MG63 (cell line): ENCODE measurements at regions not wholly inside any gene's neighbourhood (a gene's known extent, or its start where the extent isn't known, plus 50 kb on each side); places are given as distances from the start of the nearest gene placed in this dataset.

Experiments
- DNase-seq: peaks from one replicate; pipeline ENCODE4 v3.0.0-alpha.2; 2020
- H3K27me3 ChIP-seq: fragments of 250-450 bp; sonication (Bioruptor Pico); 2 replicates; pipeline ENCODE4 v1.5.1; 2020; ENCODE audit warnings: mild to moderate bottlenecking, moderate library complexity
- H3K36me3 ChIP-seq: fragments of 250-450 bp; sonication (Bioruptor Pico); 2 replicates; pipeline ENCODE4 v1.5.1; 2020; ENCODE audit warnings: mild to moderate bottlenecking, moderate library complexity
- H3K4me3 ChIP-seq: fragments of 250-450 bp; sonication (Bioruptor Pico); 2 replicates; pipeline ENCODE4 v1.5.1; 2020; ENCODE audit warnings: mild to moderate bottlenecking, moderate library complexity
- H3K9me3 ChIP-seq: fragments of 250-450 bp; sonication (Bioruptor Pico); 2 replicates; pipeline ENCODE4 v1.5.1; 2020; ENCODE audit warnings: mild to moderate bottlenecking, moderate library complexity

- no peaks in the 10 kb centered on the region for H3K36me3 ChIP-seq
- no peaks in the 10 kb centered on the region for H3K9me3 ChIP-seq
- H3K27me3 ChIP-seq = no peaks in the 10 kb centered on the region
- DNase-seq = no peak
- no peak overlapping the region for H3K4me3 ChIP-seq
These were observed 304.1 kb upstream of the NR5A2 start for GRCh38 chr1:199723250-199723956.

- Histone ChIP-seq H3K9me3 (no peaks in the 10 kb centered on the region), H3K27me3 (no peaks in the 10 kb centered on the region), H3K36me3 (no peaks in the 10 kb centered on the region), H3K4me3 (no peak overlapping the region)
- no peak for DNase-seq
These were observed 303.5 kb upstream of the NR5A2 start for GRCh38 chr1:199724049-199724448.

GRCh38 chr1:199725002-199725565 lies 302.4 kb upstream of the NR5A2 start:
- H3K9me3 ChIP-seq = no peaks in the 10 kb centered on the region
- H3K4me3 ChIP-seq = no peak overlapping the region
- H3K36me3 ChIP-seq = no peaks in the 10 kb centered on the region
- H3K27me3 ChIP-seq = no peaks in the 10 kb centered on the region
- no peak for DNase-seq

GRCh38 chr1:199727682-199728081 lies 299.8 kb upstream of the NR5A2 start:
- Histone ChIP-seq H3K9me3 (0 out of 2 replicates have a peak, but pooled peaks cover 2% of the 10 kb centered on the region), H3K36me3 (no peaks in the 10 kb centered on the region), H3K27me3 (no peaks in the 10 kb centered on the region), H3K4me3 (no peak overlapping the region)
- no peak for DNase-seq

- no peaks in the 10 kb centered on the region for H3K27me3 ChIP-seq
- H3K4me3 ChIP-seq = no peak overlapping the region
- H3K9me3 ChIP-seq = 0 out of 2 replicates have a peak, but pooled peaks cover 2% of the 10 kb centered on the region
- no peaks in the 10 kb centered on the region for H3K36me3 ChIP-seq
- DNase-seq = no peak
These were observed 299.2 kb upstream of the NR5A2 start for GRCh38 chr1:199728345-199728744.

GRCh38 chr1:199733125-199733524 lies 294.4 kb upstream of the NR5A2 start:
- H3K36me3 ChIP-seq = no peaks in the 10 kb centered on the region
- H3K4me3 ChIP-seq = no peak overlapping the region
- DNase-seq = no peak
- H3K9me3 ChIP-seq = 0 out of 2 replicates have a peak, but pooled peaks cover 2% of the 10 kb centered on the region
- no peaks in the 10 kb centered on the region for H3K27me3 ChIP-seq

- Histone ChIP-seq H3K36me3 (no peaks in the 10 kb centered on the region), H3K9me3 (0 out of 2 replicates have a peak, but pooled peaks cover 2% of the 10 kb centered on the region), H3K4me3 (no peak overlapping the region), H3K27me3 (no peaks in the 10 kb centered on the region)
- DNase-seq = no peak
These were observed 293.3 kb upstream of the NR5A2 start for GRCh38 chr1:199734186-199734585.

GRCh38 chr1:199735660-199736059 lies 291.9 kb upstream of the NR5A2 start:
- 0 out of 2 replicates have a peak, but pooled peaks cover 2% of the 10 kb centered on the region for H3K9me3 ChIP-seq
- no peaks in the 10 kb centered on the region for H3K27me3 ChIP-seq
- DNase-seq = no peak
- H3K36me3 ChIP-seq = no peaks in the 10 kb centered on the region
- H3K4me3 ChIP-seq = no peak overlapping the region

- Histone ChIP-seq H3K27me3 (no peaks in the 10 kb centered on the region), H3K9me3 (0 out of 2 replicates have a peak, but pooled peaks cover 2% of the 10 kb centered on the region), H3K36me3 (no peaks in the 10 kb centered on the region), H3K4me3 (no peak overlapping the region)
- DNase-seq = no peak
These were observed 290.9 kb upstream of the NR5A2 start for GRCh38 chr1:199736646-199737045.

GRCh38 chr1:199741586-199741985 lies 285.9 kb upstream of the NR5A2 start:
- H3K36me3 ChIP-seq = no peaks in the 10 kb centered on the region
- no peak overlapping the region for H3K4me3 ChIP-seq
- no peaks in the 10 kb centered on the region for H3K9me3 ChIP-seq
- DNase-seq = no peak
- H3K27me3 ChIP-seq = no peaks in the 10 kb centered on the region

- DNase-seq = peak; percentile 69
- H3K9me3 ChIP-seq = no peaks in the 10 kb centered on the region
- H3K36me3 ChIP-seq = no peaks in the 10 kb centered on the region
- H3K4me3 ChIP-seq = no peak overlapping the region
- no peaks in the 10 kb centered on the region for H3K27me3 ChIP-seq
These were observed 285.0 kb upstream of the NR5A2 start for GRCh38 chr1:199742547-199742946.

- Histone ChIP-seq H3K36me3 (no peaks in the 10 kb centered on the region), H3K4me3 (no peak overlapping the region), H3K9me3 (no peaks in the 10 kb centered on the region), H3K27me3 (no peaks in the 10 kb centered on the region)
- no peak for DNase-seq
These were observed 284.3 kb upstream of the NR5A2 start for GRCh38 chr1:199743227-199743626.

GRCh38 chr1:199746666-199747384 lies 280.7 kb upstream of the NR5A2 start:
- H3K9me3 ChIP-seq = no peaks in the 10 kb centered on the region
- H3K27me3 ChIP-seq = no peaks in the 10 kb centered on the region
- no peaks in the 10 kb centered on the region for H3K36me3 ChIP-seq
- no peak for DNase-seq
- H3K4me3 ChIP-seq = no peak overlapping the region

GRCh38 chr1:199747984-199748383 lies 279.5 kb upstream of the NR5A2 start:
- no peak overlapping the region for H3K4me3 ChIP-seq
- DNase-seq = no peak
- no peaks in the 10 kb centered on the region for H3K36me3 ChIP-seq
- H3K9me3 ChIP-seq = no peaks in the 10 kb centered on the region; the same call in 1 of the 2 replicates
- no peaks in the 10 kb centered on the region for H3K27me3 ChIP-seq

GRCh38 chr1:199751506-199751905 lies 276.0 kb upstream of the NR5A2 start:
- DNase-seq = no peak
- Histone ChIP-seq H3K27me3 (no peaks in the 10 kb centered on the region), H3K36me3 (no peaks in the 10 kb centered on the region), H3K9me3 (peaks cover 3% of the 10 kb centered on the region; the same call in 1 of the 2 replicates), H3K4me3 (no peak overlapping the region)

- H3K27me3 ChIP-seq = no peaks in the 10 kb centered on the region
These were observed 275.4 kb upstream of the NR5A2 start for GRCh38 chr1:199751962-199752687.

GRCh38 chr1:199752688-199753027 lies 274.9 kb upstream of the NR5A2 start:
- no peak for DNase-seq
- H3K27me3 ChIP-seq = no peaks in the 10 kb centered on the region
- no peaks in the 10 kb centered on the region for H3K36me3 ChIP-seq
- peaks cover 3% of the 10 kb centered on the region; the same call in 1 of the 2 replicates for H3K9me3 ChIP-seq
- no peak overlapping the region for H3K4me3 ChIP-seq

More at GRCh38 chr1:199751962-199752687, 275.4 kb upstream of the NR5A2 start:
- Histone ChIP-seq H3K4me3 (no peak overlapping the region), H3K9me3 (peaks cover 3% of the 10 kb centered on the region; the same call in 1 of the 2 replicates), H3K36me3 (no peaks in the 10 kb centered on the region)
- DNase-seq = no peak
